ENCODE measurements at regions not wholly inside any gene's neighbourhood (a gene's known extent, or its start where the extent isn't known, plus 50 kb on each side); places are given as distances from the start of the nearest gene placed in this dataset.

GRCh38 chr18:28791101-28791500 is 614.2 kb upstream of the CDH2 start:
- Histone ChIP-seq H3K14ac (ENCODE audit: insufficient read length) (no peak overlapping the region), H2AFZ (ENCODE audit: low read length) (no peak overlapping the region), H2BK12ac (ENCODE audit: low read depth, low read length) (no peak overlapping the region), H2AK5ac (ENCODE audit: low read depth, low read length) (no peak overlapping the region), H3K9ac (replicated peaks in 1 of 4; ENCODE audit: extremely low read depth in 1 of 4, low read depth in 3 of 4, low read length in 3 of 4) (no peak overlapping the region), H4K8ac (ENCODE audit: extremely low read depth, insufficient read depth, low read length) (no peak overlapping the region), H3K4me2 (ENCODE audit: insufficient read depth in 1 of 2, low read depth in 2 of 2, low read length in 2 of 2) (no peak overlapping the region), H4K20me1 (replicated peaks in 1 of 2; ENCODE audit: control insufficient read depth in 1 of 2, insufficient read depth in 2 of 2, low read length in 2 of 2) (no peaks in the 10 kb centered on the region), H3K23me2 (ENCODE audit: low read depth, low read length) (no peaks in the 10 kb centered on the region; the same call in 1 of the 2 replicates), H3K79me1 (ENCODE audit: low read depth, low read length) (no peaks in the 10 kb centered on the region), H3K18ac (ENCODE audit: extremely low read depth, low read length) (no peak overlapping the region), H2BK5ac (ENCODE audit: low read depth, low read length) (no peak overlapping the region), H2BK120ac (replicated peaks; ENCODE audit: low read depth, low read length) (no peak overlapping the region), H3K4ac (replicated peaks; ENCODE audit: insufficient read length, low read depth, low read length) (no peak overlapping the region), H2BK20ac (ENCODE audit: low read length) (no peak overlapping the region), H3K23ac (ENCODE audit: insufficient read length) (no peak overlapping the region), H4K91ac (replicated peaks; ENCODE audit: insufficient read length, low read length) (no peak overlapping the region), H3K27ac (ENCODE audit: low read depth, low read length) (no peak overlapping the region), H3K79me2 (ENCODE audit: control insufficient read depth in 1 of 2, insufficient read depth in 2 of 2, low read length in 2 of 2) (no peaks in the 10 kb centered on the region), H3K4me3 (ENCODE audit: extremely low read depth in 1 of 4, insufficient read depth in 2 of 4, low read depth in 3 of 4, low read length in 4 of 4) (no peak overlapping the region), H3K56ac (replicated peaks; ENCODE audit: insufficient read length, low read depth, low read length) (no peak overlapping the region), H3K36me3 (ENCODE audit: control insufficient read depth in 2 of 4, insufficient read depth in 4 of 4, low read length in 3 of 4) (no peaks in the 10 kb centered on the region), H4K5ac (ENCODE audit: insufficient read length, low read depth, low read length) (no peak overlapping the region), H3K9me3 (ENCODE audit: insufficient read depth in 2 of 2, low read depth in 1 of 2, low read length in 1 of 2) (no peaks in the 10 kb centered on the region), H3K27me3 (replicated peaks in 1 of 4; ENCODE audit: control insufficient read depth in 3 of 4, extremely low read depth in 1 of 4, insufficient read depth in 3 of 4, low read length in 3 of 4) (no peaks in the 10 kb centered on the region), H3K4me1 (replicated peaks in 1 of 4; ENCODE audit: control insufficient read depth in 3 of 4, insufficient read depth in 4 of 4, low read length in 3 of 4) (no peaks in the 10 kb centered on the region), H2BK15ac (ENCODE audit: low read length) (no peak overlapping the region)
- 83 to 100% methylated on average over 1 to 2 of the region's 2 CpGs for WGBS, 2 experiments (ENCODE audit: extremely low coverage in 1 of 2, insufficient coverage in 1 of 2, insufficient read length in 1 of 2, insufficient replicate concordance in 2 of 2, low coverage in 1 of 2, low lambda C conversion rate in 2 of 2, missing lambda C conversion rate in 1 of 2)
- FAIRE-seq (no peak), DNase-seq (ENCODE audit: low read depth in 1 of 2, low spot score in 2 of 2) (no peak)
- no peak for TF ChIP-seq HDAC6 (IDR thresholded peaks at IDR 0.05; ENCODE audit: low read depth, low read length)
- no peak for TF ChIP-seq YY1 (IDR thresholded peaks at IDR 0.05; ENCODE audit: low read depth, low read length)
- TF ChIP-seq HDAC2 (IDR thresholded peaks at IDR 0.05; ENCODE audit: borderline replicate concordance in 1 of 2, low read depth in 2 of 2, low read length in 2 of 2): no peak
- TF ChIP-seq, protein P1, sequence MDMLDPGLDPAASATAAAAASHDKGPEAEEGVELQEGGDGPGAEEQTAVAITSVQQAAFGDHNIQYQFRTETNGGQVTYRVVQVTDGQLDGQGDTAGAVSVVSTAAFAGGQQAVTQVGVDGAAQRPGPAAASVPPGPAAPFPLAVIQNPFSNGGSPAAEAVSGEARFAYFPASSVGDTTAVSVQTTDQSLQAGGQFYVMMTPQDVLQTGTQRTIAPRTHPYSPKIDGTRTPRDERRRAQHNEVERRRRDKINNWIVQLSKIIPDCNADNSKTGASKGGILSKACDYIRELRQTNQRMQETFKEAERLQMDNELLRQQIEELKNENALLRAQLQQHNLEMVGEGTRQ (IDR thresholded peaks at IDR 0.05; ENCODE audit: low read length): no peak
- no peak for TF ChIP-seq CHD1 (IDR thresholded peaks at IDR 0.05; ENCODE audit: low read depth, low read length)
- TF ChIP-seq CBX5 (IDR thresholded peaks at IDR 0.05; ENCODE audit: low read depth, low read length): no peak
- TF ChIP-seq JUN (IDR thresholded peaks at IDR 0.05; ENCODE audit: low read depth, low read length): no peak
- TF ChIP-seq EGR1 (IDR thresholded peaks at IDR 0.05; ENCODE audit: borderline replicate concordance, low read depth, low read length): no peak
- no peak for TF ChIP-seq TAF7 (optimal IDR thresholded peaks at IDR 0.05; ENCODE audit: borderline replicate concordance, low read depth, low read length)
- TF ChIP-seq, protein P2, sequence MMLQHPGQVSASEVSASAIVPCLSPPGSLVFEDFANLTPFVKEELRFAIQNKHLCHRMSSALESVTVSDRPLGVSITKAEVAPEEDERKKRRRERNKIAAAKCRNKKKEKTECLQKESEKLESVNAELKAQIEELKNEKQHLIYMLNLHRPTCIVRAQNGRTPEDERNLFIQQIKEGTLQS (IDR thresholded peaks at IDR 0.05; ENCODE audit: insufficient read depth, low read depth, low read length): no peak
- TF ChIP-seq BCL11A (IDR thresholded peaks at IDR 0.05; ENCODE audit: low read depth in 2 of 2, low read length in 2 of 2): no peak
- ChIA-PET POLR2A (ENCODE audit: partially characterized antibody) (no interaction called here), CTCF (ENCODE audit: partially characterized antibody) (interaction anchor here (0.7 kb wide), 1 partner anchor 21 kb away, joined by 3 read pairs; no protein-coding TSS in a partner anchor)
